Skeletal muscle satellite cell (primary cell): ENCODE measurements at regions not wholly inside any gene's neighbourhood (a gene's known extent, or its start where the extent isn't known, plus 50 kb on each side); places are given as distances from the start of the nearest gene placed in this dataset.

Experiments used
- H3K27me3 ChIP-seq: 2 replicates; pipeline ENCODE4 v1.7.0; 2013; ENCODE audit warnings: low read length; ENCODE audit not compliant: control insufficient read depth, insufficient read depth
- H3K36me3 ChIP-seq: 2 replicates; pipeline ENCODE4 v1.7.0; 2013; ENCODE audit warnings: mild to moderate bottlenecking, control low read depth, low read length; ENCODE audit not compliant: insufficient read depth
- H3K4me1 ChIP-seq: 2 replicates; pipeline ENCODE4 v1.7.0; 2013; ENCODE audit warnings: low read length; ENCODE audit not compliant: control insufficient read depth, insufficient read depth
- H3K4me2 ChIP-seq: 2 replicates; pipeline ENCODE4 v1.7.0; 2013; ENCODE audit warnings: mild to moderate bottlenecking, low read length
- H3K4me3 ChIP-seq: 2 replicates; pipeline ENCODE4 v1.7.0; 2013; ENCODE audit warnings: low read length
- H3K9ac ChIP-seq: 2 replicates; pipeline ENCODE4 v1.7.0; 2013; ENCODE audit warnings: mild to moderate bottlenecking, low read depth, low read length, moderate library complexity
- H3K9me3 ChIP-seq: replicated peaks from 2 replicates; pipeline ENCODE4 v1.7.0; 2013; ENCODE audit warnings: mild to moderate bottlenecking, control low read depth, low read length

DNA sequence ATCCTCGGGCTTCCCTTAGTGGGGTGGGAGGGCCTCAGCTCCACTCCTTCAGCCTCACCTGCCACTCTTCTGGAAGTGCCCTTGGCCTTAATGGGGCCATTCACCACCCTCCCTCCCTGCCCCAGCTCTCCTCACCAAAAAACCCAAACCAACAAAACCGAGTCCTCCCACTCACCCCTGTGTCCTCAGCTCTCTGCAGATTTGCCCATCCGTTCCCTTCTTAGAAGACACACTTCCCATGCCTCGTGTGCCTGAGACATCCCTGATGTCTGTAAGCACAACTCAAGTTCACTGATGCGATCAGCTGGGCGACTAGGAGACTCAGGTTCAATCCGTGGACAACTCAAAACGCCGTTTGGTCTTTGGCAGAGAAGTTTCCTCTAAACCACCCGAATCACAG is 839.2 kb downstream of the TBC1D22A start:
- no peak overlapping the region for H3K4me2 ChIP-seq
- H3K27me3 ChIP-seq: no peaks in the 10 kb centered on the region
- H3K4me3 ChIP-seq: no peak overlapping the region
- peaks cover 11% of the 10 kb centered on the region for H3K9me3 ChIP-seq
- no peaks in the 10 kb centered on the region for H3K36me3 ChIP-seq
- H3K9ac ChIP-seq: no peak overlapping the region
- H3K4me1 ChIP-seq: no peaks in the 10 kb centered on the region

DNA sequence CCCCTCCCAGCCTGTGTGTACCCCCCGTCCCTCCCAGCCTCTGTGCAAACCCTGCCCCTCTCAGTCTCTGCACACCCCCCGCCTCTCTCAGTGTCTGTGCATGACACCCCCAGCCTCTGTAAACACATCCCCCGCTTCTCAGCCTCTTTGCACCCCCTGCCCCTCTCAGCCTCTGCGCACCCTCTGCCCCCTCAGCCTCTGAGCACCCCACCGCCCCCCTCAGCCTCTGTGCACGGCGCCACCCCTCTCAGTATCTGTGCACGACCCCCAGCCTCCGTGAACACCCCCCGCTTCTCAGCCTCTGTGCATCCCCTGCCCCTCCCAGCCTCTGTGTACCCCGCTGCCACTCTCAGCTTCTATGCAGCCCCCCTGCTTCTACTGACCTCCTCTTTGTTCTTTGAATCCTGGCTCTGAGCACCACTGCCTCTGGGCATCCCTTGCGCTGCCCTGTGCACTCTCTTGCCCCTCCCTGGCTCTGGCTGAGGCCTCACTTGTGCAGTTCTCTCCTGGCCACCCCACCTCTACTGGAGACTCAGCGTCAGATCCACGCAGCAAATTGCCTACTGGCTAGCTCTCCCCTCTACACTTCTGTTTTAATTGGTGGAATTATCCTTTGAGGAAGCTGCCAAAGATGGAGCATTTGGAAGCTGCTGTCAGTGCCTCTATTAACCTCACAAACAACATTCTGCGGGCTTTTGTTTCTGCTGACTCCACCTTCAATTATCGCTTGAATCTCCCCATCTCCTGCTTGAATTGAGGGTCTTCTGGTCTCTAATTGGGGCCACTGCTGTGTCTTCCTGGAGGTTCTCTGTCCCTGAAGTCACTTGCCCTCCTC is 838.6 kb downstream of the TBC1D22A start:
- H3K4me3 ChIP-seq: no peak overlapping the region
- H3K4me1 ChIP-seq: no peaks in the 10 kb centered on the region
- no peaks in the 10 kb centered on the region for H3K27me3 ChIP-seq
- H3K9me3 ChIP-seq: peaks cover 8% of the 10 kb centered on the region
- no peaks in the 10 kb centered on the region for H3K36me3 ChIP-seq
- H3K9ac ChIP-seq: no peak overlapping the region
- H3K4me2 ChIP-seq: no peak overlapping the region

DNA sequence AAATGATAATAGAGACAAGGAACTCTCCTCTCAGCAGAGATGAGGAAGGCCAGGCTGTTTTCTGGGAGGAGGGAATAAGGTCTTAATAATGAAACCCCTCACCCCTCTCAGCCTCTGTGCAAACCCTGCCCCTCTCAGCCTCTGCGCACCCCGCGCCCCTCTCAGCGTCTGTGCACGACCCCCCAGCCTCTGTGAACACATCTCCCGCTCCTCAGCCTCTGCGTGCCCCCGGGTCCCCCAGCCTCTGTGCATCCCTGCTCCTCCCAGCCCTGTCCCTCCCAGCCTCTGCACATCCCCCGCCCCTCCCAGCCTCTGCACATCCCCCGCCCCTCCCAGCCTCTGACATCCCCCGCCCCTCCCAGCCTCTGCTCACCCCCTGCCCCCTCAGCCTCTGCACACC is 837.8 kb downstream of the TBC1D22A start:
- Histone ChIP-seq H3K4me3 (no peak overlapping the region), H3K36me3 (no peaks in the 10 kb centered on the region), H3K27me3 (no peaks in the 10 kb centered on the region), H3K4me2 (no peak overlapping the region), H3K9me3 (peaks cover 7% of the 10 kb centered on the region), H3K4me1 (no peaks in the 10 kb centered on the region), H3K9ac (no peak overlapping the region)

DNA sequence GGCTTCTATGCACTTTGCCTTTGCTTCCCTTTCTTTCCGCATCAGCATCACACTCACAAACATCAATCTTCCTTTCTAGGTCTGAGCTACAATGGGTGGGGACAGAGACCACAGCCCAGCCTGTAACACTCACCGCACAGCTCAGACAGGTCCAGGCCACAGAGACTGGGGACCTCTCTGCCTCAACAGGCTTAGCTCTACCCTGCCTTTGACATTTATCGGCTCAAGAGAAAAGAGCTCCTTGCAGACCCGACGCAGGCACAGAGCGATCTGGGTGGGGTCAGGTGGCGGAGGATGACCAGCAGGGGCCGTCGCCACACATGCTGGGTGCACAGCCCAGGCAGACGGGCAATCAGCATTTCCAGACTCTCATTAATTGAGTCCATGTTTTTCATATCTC is 837.3 kb downstream of the TBC1D22A start:
- H3K9ac ChIP-seq: no peak overlapping the region
- H3K36me3 ChIP-seq: no peaks in the 10 kb centered on the region
- H3K27me3 ChIP-seq: no peaks in the 10 kb centered on the region
- no peaks in the 10 kb centered on the region for H3K4me1 ChIP-seq
- H3K9me3 ChIP-seq: peaks cover 12% of the 10 kb centered on the region
- H3K4me3 ChIP-seq: no peak overlapping the region
- H3K4me2 ChIP-seq: no peak overlapping the region

DNA sequence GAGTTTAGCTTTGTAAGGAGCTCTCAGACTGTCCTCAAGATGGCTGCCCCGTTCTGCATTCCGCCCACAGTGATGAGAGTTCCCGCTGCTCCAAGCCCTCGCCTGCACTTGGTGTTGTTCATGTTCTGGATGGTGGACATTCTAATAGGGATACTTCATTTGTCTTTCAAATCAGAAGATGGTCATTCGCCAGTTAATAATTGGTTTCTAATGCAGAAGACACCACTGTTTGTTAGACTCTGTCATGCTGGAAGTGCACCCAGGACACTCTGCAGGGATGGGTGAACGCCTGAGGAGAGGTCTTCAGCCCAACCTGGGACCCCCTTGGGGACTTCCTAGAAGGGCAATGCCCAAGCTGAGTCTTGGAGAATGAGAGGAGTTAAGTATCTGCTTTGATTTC is 836.4 kb downstream of the TBC1D22A start:
- Histone ChIP-seq H3K9ac (no peak overlapping the region), H3K36me3 (no peaks in the 10 kb centered on the region), H3K4me1 (no peaks in the 10 kb centered on the region), H3K9me3 (peaks cover 15% of the 10 kb centered on the region), H3K4me3 (no peak overlapping the region), H3K27me3 (no peaks in the 10 kb centered on the region), H3K4me2 (no peak overlapping the region)

DNA sequence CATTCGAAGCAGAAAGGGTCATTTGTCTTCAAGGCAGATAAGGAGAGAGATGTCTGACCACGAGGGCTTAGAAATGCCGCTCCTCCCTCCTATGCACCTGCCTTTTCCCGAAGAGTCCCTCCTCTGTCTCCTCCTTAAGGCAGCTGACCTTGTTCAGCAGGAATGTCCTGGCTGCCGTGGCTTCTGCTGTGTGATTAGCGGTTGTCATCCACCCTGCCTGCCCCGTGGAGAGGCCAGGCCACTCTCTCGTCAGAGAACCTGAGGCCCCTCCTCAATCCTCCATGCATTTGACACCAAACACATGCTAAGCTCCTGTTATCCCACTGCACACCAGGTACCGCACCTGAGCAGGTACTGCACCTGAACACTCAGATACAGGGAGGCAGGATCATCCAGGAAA is 834.6 kb downstream of the TBC1D22A start:
- Histone ChIP-seq H3K4me3 (no peak overlapping the region), H3K27me3 (no peaks in the 10 kb centered on the region), H3K9me3 (peaks cover 10% of the 10 kb centered on the region), H3K4me1 (no peaks in the 10 kb centered on the region), H3K36me3 (no peaks in the 10 kb centered on the region), H3K9ac (no peak overlapping the region), H3K4me2 (no peak overlapping the region)

DNA sequence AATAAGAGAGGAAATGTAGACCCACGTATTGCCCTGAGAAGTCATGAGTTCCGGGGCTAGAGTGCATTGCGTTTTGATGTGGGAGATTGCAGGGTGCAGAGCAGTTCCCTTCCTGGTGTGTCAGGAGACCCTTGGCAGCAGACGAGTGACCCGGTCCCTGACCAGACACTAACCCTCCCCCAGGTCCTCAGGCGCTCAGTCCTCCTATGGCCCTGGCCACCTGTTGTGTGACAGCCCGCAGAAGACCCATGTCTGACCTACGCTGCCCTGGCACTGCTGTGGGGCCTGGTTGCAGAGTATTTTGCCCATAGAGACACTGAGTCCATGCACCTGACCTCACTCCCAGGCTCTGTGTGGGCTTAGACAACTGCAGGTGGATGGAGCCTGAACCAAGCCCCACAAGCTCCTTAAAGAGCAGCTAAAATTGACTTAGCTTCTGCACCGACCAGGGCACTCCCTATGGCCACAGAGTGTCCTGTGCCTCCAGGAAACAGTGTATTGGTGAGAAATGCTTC is 833.8 kb downstream of the TBC1D22A start:
- Histone ChIP-seq H3K27me3 (no peaks in the 10 kb centered on the region), H3K9me3 (peaks cover 9% of the 10 kb centered on the region), H3K4me1 (no peaks in the 10 kb centered on the region), H3K4me2 (no peak overlapping the region), H3K4me3 (no peak overlapping the region), H3K9ac (no peak overlapping the region), H3K36me3 (no peaks in the 10 kb centered on the region)

DNA sequence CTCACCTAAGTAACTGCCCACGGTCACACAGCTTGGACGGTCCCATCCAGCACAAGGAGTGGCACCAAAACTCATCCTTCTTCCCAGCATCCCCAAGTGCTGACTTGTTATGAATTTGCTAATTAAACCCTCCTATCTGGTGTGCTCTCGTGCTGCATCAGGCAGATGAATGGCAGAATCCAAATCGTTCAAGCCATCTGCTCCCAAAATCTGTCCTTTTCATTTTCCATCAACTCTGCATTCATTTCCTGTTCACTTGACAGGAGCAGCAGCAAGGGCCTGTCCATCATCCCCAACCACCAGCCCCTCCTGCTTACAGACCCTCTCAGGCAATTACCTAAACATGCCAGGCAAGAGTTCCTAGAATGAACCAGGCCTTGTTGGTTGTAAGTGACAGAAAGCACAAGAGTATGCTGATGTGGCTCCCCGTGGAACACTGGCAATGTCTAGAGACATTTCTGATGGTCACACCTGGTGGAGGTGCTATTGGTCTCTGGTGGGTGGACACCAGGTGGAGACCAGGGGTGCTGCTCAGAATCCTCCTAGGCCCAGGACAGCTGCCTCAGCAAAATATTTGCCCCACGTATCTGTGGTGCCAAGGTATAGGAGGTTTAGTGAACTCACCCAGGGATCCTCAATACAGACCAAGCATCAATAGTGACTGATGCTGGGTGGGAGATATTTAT is 832.5 kb downstream of the TBC1D22A start:
- Histone ChIP-seq H3K4me3 (no peak overlapping the region), H3K4me1 (no peaks in the 10 kb centered on the region), H3K4me2 (no peak overlapping the region), H3K9me3 (peaks cover 7% of the 10 kb centered on the region), H3K9ac (no peak overlapping the region), H3K36me3 (no peaks in the 10 kb centered on the region), H3K27me3 (no peaks in the 10 kb centered on the region)

DNA sequence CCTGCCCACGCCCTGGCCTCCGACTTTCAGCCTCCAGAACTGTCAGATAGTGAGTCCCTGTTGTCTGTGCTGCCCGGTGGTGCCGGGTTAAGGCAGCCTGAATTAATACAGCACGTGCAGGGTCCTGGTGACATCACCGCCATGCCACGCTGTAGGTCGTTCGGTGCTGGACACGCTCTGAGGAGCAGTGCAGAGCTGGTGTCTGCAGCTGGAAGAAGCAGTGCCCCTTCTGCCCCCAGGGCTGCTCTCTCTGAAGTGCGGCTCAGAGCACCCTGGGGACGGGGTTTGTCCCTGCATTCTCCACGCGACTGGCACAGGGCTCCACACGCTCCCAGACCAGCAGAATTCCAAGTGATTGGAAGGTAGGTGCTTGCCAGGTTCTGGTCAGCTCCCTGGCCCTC is 831.5 kb downstream of the TBC1D22A start:
- Histone ChIP-seq H3K9ac (no peak overlapping the region), H3K27me3 (no peaks in the 10 kb centered on the region), H3K4me3 (no peak overlapping the region), H3K4me2 (no peak overlapping the region), H3K36me3 (no peaks in the 10 kb centered on the region), H3K4me1 (no peaks in the 10 kb centered on the region), H3K9me3 (peaks cover 7% of the 10 kb centered on the region)

DNA sequence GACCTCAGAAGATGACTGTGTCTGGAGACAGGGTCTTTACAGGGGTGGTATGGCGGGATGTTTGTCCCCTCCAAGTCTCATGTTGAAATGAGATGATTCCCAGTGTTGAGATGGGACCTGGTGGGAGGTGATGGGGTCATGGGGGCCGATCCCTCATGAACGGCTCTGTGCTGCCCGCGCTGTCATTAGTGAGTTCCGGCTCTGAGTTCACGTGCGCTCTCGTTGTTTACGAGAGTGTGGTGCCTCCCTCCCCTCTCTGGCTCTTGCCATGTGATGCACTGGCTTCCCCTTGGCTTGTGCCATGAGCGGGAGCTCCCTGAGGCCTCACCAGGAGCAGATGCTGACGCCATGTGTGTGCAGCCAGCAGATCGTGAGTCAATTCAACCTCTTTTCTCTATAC is 830.8 kb downstream of the TBC1D22A start:
- Histone ChIP-seq H3K4me2 (no peak overlapping the region), H3K4me3 (no peak overlapping the region), H3K9ac (no peak overlapping the region), H3K36me3 (no peaks in the 10 kb centered on the region), H3K27me3 (no peaks in the 10 kb centered on the region), H3K9me3 (peaks cover 7% of the 10 kb centered on the region), H3K4me1 (no peaks in the 10 kb centered on the region)

DNA sequence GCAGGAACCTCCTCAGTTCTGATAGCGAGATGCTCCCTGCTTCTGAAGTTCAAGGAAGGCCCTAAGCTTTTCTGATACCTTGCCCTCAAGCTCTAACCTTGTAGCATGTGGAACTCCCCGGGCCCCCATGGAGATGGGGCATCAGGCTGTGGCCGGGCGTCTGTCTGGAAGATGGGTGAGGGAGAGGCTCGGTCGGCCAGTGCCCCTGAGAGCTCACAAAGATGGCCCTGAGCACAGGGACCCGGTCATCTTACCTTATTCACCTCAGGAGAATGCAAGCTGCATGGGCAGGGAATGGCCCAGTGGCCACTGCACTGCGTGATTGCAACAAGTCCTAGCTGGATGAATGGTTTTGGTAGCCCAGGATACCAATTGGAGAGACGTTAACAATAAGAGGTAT is 830.3 kb downstream of the TBC1D22A start:
- Histone ChIP-seq H3K4me1 (no peaks in the 10 kb centered on the region), H3K4me2 (no peak overlapping the region), H3K9ac (no peak overlapping the region), H3K9me3 (peaks cover 7% of the 10 kb centered on the region), H3K36me3 (no peaks in the 10 kb centered on the region), H3K4me3 (no peak overlapping the region), H3K27me3 (no peaks in the 10 kb centered on the region)

DNA sequence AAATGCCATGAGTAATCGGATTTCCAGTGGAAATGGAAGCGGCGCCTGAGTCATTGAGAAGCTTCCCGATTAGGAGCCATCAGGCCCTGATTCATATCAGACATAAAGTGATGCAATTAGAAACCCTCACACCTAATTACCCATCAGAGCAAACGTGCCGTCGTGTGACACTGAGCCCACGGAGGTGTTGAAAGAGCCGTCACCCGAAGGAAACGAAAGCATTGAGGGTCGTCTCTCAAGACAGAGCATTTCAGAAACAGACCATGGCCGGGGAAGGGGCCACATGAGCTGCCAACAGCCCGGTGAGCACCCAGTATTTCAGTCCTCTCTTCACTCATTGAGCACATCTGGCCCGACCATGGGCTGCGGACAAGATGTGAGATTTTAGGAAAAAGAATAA is 829.3 kb downstream of the TBC1D22A start:
- Histone ChIP-seq H3K4me1 (no peaks in the 10 kb centered on the region), H3K36me3 (no peaks in the 10 kb centered on the region), H3K9ac (no peak overlapping the region), H3K27me3 (no peaks in the 10 kb centered on the region), H3K4me3 (no peak overlapping the region), H3K9me3 (peaks cover 7% of the 10 kb centered on the region), H3K4me2 (no peak overlapping the region)
